Right atrium auricular region (tissue), 2 donors: ENCODE measurements at regions not wholly inside any gene's neighbourhood (a gene's known extent, or its start where the extent isn't known, plus 50 kb on each side); places are given as distances from the start of the nearest gene placed in this dataset.

Experiments used
- DNase-seq: peaks from one replicate; pipeline ENCODE4 v3.0.0-alpha.2; 2019; ENCODE audit warnings: low spot score
- H3K27ac ChIP-seq, 2 donors: fragments of 200-600 bp; sonication (generic); 1 replicate in 1 of 2; 2 replicates in 1 of 2; pipeline ENCODE4 v1.5.1; 2016 to 2019
- H3K27me3 ChIP-seq, 2 donors: fragments of 200-600 bp; sonication (generic); one replicate each; pipeline versions ENCODE4 v1.5.1 to v1.6.0; 2017 to 2019
- H3K36me3 ChIP-seq: fragments of 200-600 bp; sonication (generic); one replicate; pipeline ENCODE4 v1.5.1; 2016
- H3K4me1 ChIP-seq, 2 donors: fragments of 200-600 bp; sonication (generic); one replicate each; pipeline versions ENCODE4 v1.5.1 to v1.6.0; 2017 to 2019
- H3K4me3 ChIP-seq, 2 donors: fragments of 200-600 bp; sonication (generic); 1 replicate in 1 of 2; 2 replicates in 1 of 2; pipeline ENCODE4 v1.5.1; 2017 to 2019; ENCODE audit warnings: mild to moderate bottlenecking in 1 of 2, moderate library complexity in 1 of 2
- H3K9me3 ChIP-seq, 2 donors: fragments of 200-600 bp; sonication (generic); one replicate each; pipeline ENCODE4 v1.5.1; 2019
- CTCF ChIP-seq, 2 donors: fragments of 200-600 bp; sonication (generic); IDR thresholded peaks; one replicate each; pipeline ENCODE4 v1.5.1; 2019; ENCODE audit warnings: antibody characterized with exemption in 2 of 2

- Histone ChIP-seq H3K4me1 (no peaks in the 10 kb centered on the region), H3K4me3 (no peak overlapping the region), H3K27ac (no peak overlapping the region), H3K27me3 (no peaks in the 10 kb centered on the region), H3K9me3 (peaks cover 0 to 20% of the 10 kb centered on the region in 2 donors), H3K36me3 (no peaks in the 10 kb centered on the region)
- DNase-seq: no peak
- TF ChIP-seq CTCF (IDR thresholded peaks at IDR 0.05): no peak
Measured at GRCh38 chr4:175451238-175451965, 360.7 kb downstream of the GPM6A start.

- Histone ChIP-seq H3K4me1 (no peaks in the 10 kb centered on the region), H3K27ac (no peak overlapping the region), H3K27me3 (no peaks in the 10 kb centered on the region), H3K4me3 (no peak overlapping the region), H3K36me3 (no peaks in the 10 kb centered on the region), H3K9me3 (peaks cover 0 to 20% of the 10 kb centered on the region in 2 donors)
- TF ChIP-seq CTCF (IDR thresholded peaks at IDR 0.05): no peak
- no peak for DNase-seq
Measured at GRCh38 chr4:175453456-175453855, 358.6 kb downstream of the GPM6A start.

GRCh38 chr4:175456131-175456530 lies 355.9 kb downstream of the GPM6A start:
- Histone ChIP-seq H3K4me1 (no peaks in the 10 kb centered on the region), H3K9me3 (peaks cover 0 to 20% of the 10 kb centered on the region in 2 donors), H3K27ac (no peak overlapping the region), H3K4me3 (no peak overlapping the region), H3K36me3 (no peaks in the 10 kb centered on the region), H3K27me3 (no peaks in the 10 kb centered on the region)
- no peak for DNase-seq
- TF ChIP-seq CTCF (IDR thresholded peaks at IDR 0.05): no peak

GRCh38 chr4:175457956-175458355 lies 354.1 kb downstream of the GPM6A start:
- TF ChIP-seq CTCF (IDR thresholded peaks at IDR 0.05): no peak
- Histone ChIP-seq H3K36me3 (no peaks in the 10 kb centered on the region), H3K4me1 (no peaks in the 10 kb centered on the region)

GRCh38 chr4:175459571-175459970 lies 352.5 kb downstream of the GPM6A start:
- H3K4me3 ChIP-seq: no peak overlapping the region
- no peak overlapping the region for H3K27ac ChIP-seq
- H3K4me1 ChIP-seq: no peaks in the 10 kb centered on the region
- no peaks in the 10 kb centered on the region for H3K36me3 ChIP-seq
- no peak for DNase-seq
- H3K27me3 ChIP-seq: no peaks in the 10 kb centered on the region
- peaks cover 0 to 16% of the 10 kb centered on the region in 2 donors for H3K9me3 ChIP-seq
- no peak for TF ChIP-seq CTCF (IDR thresholded peaks at IDR 0.05)

More at GRCh38 chr4:175457956-175458355, 354.1 kb downstream of the GPM6A start:
- no peak overlapping the region for H3K27ac ChIP-seq
- H3K27me3 ChIP-seq: no peaks in the 10 kb centered on the region
- H3K4me3 ChIP-seq: no peak overlapping the region
- peaks cover 0 to 20% of the 10 kb centered on the region in 2 donors for H3K9me3 ChIP-seq
- DNase-seq: no peak

GRCh38 chr4:175460414-175460813 lies 351.6 kb downstream of the GPM6A start:
- no peaks in the 10 kb centered on the region for H3K27me3 ChIP-seq
- H3K36me3 ChIP-seq: no peaks in the 10 kb centered on the region

More at GRCh38 chr4:175460414-175460813, 351.6 kb downstream of the GPM6A start:
- Histone ChIP-seq H3K4me1 (no peaks in the 10 kb centered on the region), H3K4me3 (no peak overlapping the region), H3K9me3 (peaks cover 0 to 10% of the 10 kb centered on the region in 2 donors), H3K27ac (no peak overlapping the region)
- DNase-seq: no peak
- TF ChIP-seq CTCF (IDR thresholded peaks at IDR 0.05): no peak
